RWPE1 (cell line): ENCODE measurements at regions not wholly inside any gene's neighbourhood (a gene's known extent, or its start where the extent isn't known, plus 50 kb on each side); places are given as distances from the start of the nearest gene placed in this dataset.
A peak's percentile ranks its signal among the peaks of the same experiment; 100 is the strongest.

Source experiments
- CTCF ChIA-PET: fragments of 350-600 bp; sonication (Branson Sonifier 250); formaldehyde crosslinking; extraction: SDS; loops from one replicate; lab custom pipeline; 2021; lab: Yijun Ruan, JAX
- POLR2A ChIA-PET: fragments of 400-600 bp; formaldehyde crosslinking; extraction: SDS; loops from one replicate; lab custom pipeline; 2020; ENCODE audit warnings: antibody characterized with exemption; ENCODE audit not compliant: low non-redundant PET; lab: Yijun Ruan, JAX
- DNase-seq: peaks from one replicate; pipeline ENCODE4 v3.0.0; 2012; ENCODE audit warnings: low spot score
- H3K27ac ChIP-seq: fragments of 450-650 bp; 2 replicates; pipeline ENCODE4 v1.5.1; 2017
- TF ChIP-seq, protein P1 (sequence below): fragments of 450-650 bp; conservative IDR thresholded peaks from 2 replicates; pipeline ENCODE4 v1.5.1; 2017; ENCODE audit warnings: low read depth, mild to moderate bottlenecking

- H3K27ac ChIP-seq = no peak overlapping the region
- TF ChIP-seq, protein P1, sequence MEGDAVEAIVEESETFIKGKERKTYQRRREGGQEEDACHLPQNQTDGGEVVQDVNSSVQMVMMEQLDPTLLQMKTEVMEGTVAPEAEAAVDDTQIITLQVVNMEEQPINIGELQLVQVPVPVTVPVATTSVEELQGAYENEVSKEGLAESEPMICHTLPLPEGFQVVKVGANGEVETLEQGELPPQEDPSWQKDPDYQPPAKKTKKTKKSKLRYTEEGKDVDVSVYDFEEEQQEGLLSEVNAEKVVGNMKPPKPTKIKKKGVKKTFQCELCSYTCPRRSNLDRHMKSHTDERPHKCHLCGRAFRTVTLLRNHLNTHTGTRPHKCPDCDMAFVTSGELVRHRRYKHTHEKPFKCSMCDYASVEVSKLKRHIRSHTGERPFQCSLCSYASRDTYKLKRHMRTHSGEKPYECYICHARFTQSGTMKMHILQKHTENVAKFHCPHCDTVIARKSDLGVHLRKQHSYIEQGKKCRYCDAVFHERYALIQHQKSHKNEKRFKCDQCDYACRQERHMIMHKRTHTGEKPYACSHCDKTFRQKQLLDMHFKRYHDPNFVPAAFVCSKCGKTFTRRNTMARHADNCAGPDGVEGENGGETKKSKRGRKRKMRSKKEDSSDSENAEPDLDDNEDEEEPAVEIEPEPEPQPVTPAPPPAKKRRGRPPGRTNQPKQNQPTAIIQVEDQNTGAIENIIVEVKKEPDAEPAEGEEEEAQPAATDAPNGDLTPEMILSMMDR = no peak
- ChIA-PET CTCF (interaction anchor here (0.6 kb wide), 1 partner anchor 505 kb away, joined by 5 read pairs; no protein-coding TSS in a partner anchor), POLR2A (no interaction called here)
- DNase-seq = no peak
Observed at GRCh38 chr9:26301046-26301445, 591.6 kb downstream of the CAAP1 start.

GRCh38 chr9:26296910-26297572, 595.6 kb downstream of the CAAP1 start:
- CTCF ChIA-PET = no interaction called here

GRCh38 chr9:26292943-26293342, 599.7 kb downstream of the CAAP1 start:
- ChIA-PET POLR2A (no interaction called here), CTCF (no interaction called here)
- H3K27ac ChIP-seq = no peak overlapping the region
- DNase-seq = peak; percentile 50
- TF ChIP-seq, protein P1 = no peak

More at GRCh38 chr9:26296910-26297572, 595.6 kb downstream of the CAAP1 start:
- TF ChIP-seq, protein P1 = no peak
- POLR2A ChIA-PET = no interaction called here
- H3K27ac ChIP-seq = no peak overlapping the region
- no peak for DNase-seq

- CTCF ChIA-PET = no interaction called here
- TF ChIP-seq, protein P1 = no peak
- DNase-seq = no peak
- no peak overlapping the region for H3K27ac ChIP-seq
- POLR2A ChIA-PET = no interaction called here
Observed at GRCh38 chr9:26271495-26272122, 593.4 kb upstream of the TUSC1 start.

DNA sequence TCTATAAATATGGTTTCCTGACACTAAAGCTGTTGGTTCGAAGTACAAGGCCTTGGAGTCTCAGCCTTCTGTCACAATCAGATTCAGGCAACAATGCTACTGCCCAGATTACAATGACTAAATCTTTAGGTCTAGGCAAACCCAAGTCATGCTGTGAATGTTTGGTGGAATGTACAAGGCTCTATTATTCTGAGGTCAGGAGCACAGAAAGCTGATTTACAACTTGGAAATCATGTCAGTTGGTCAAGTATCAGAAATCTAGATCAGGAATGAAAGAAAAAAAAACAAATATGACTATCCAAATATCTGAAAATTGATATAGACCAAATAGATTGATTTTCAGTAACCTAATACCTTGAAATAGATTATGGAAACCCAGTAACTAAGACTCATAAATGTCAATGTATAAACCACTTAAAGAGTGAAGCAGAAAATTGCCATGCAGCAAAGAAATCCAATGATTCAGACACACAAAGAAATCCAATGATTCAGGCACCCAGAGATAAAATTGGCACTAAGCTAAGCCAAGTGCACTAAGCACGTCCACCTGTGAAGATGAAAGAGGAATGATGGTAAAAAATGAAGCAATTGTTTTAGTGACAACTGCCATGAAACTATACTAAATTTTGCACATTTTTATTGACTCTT, 588.0 kb upstream of the TUSC1 start:
- POLR2A ChIA-PET = no interaction called here
- no peak overlapping the region for H3K27ac ChIP-seq
- DNase-seq = no peak
- CTCF ChIA-PET = no interaction called here
- TF ChIP-seq, protein P1 = no peak

- H3K27ac ChIP-seq = no peak overlapping the region
- TF ChIP-seq, protein P1 = no peak
- CTCF ChIA-PET = interaction anchor here (0.7 kb wide), 1 partner anchor 51 kb away, joined by 3 read pairs; no protein-coding TSS in a partner anchor
- DNase-seq = no peak
- POLR2A ChIA-PET = no interaction called here
Observed at GRCh38 chr9:26264709-26265601, 586.7 kb upstream of the TUSC1 start.
